ENCODE measurements at regions not wholly inside any gene's neighbourhood (a gene's known extent, or its start where the extent isn't known, plus 50 kb on each side); places are given as distances from the start of the nearest gene placed in this dataset.

- TF ChIP-seq, protein P1, sequence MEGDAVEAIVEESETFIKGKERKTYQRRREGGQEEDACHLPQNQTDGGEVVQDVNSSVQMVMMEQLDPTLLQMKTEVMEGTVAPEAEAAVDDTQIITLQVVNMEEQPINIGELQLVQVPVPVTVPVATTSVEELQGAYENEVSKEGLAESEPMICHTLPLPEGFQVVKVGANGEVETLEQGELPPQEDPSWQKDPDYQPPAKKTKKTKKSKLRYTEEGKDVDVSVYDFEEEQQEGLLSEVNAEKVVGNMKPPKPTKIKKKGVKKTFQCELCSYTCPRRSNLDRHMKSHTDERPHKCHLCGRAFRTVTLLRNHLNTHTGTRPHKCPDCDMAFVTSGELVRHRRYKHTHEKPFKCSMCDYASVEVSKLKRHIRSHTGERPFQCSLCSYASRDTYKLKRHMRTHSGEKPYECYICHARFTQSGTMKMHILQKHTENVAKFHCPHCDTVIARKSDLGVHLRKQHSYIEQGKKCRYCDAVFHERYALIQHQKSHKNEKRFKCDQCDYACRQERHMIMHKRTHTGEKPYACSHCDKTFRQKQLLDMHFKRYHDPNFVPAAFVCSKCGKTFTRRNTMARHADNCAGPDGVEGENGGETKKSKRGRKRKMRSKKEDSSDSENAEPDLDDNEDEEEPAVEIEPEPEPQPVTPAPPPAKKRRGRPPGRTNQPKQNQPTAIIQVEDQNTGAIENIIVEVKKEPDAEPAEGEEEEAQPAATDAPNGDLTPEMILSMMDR (IDR thresholded peaks at IDR 0.05): no peak
- no peak for TF ChIP-seq POLR2A (IDR thresholded peaks at IDR 0.05)
Observed at GRCh38 chr6:134806180-134806798, 143.6 kb downstream of the ALDH8A1 start.

All from heart left ventricle (tissue), 13 donors.